ENCODE measurements at regions not wholly inside any gene's neighbourhood (a gene's known extent, or its start where the extent isn't known, plus 50 kb on each side); places are given as distances from the start of the nearest gene placed in this dataset.

DNA sequence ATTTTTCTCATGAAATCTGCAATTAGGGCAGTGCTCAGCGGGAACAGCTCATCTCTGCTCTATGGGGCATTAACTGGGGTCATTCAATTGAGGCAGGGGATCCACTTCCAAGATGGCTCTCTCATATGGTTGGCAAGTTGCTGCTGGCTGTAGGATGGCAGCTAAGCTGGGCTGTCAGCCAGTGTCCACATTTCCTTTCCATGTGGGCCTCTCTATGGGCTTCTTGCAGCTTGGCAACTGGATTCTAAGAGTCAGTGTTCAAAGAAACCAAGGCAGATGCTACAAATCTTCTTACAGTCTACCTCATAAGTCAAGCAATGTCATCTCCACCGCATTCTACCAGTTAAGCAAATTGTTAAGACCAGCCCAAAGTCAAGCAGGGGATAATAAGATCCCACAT, 50.3 kb upstream of the TMCC3 start:
- TF ChIP-seq SMC3 (IDR thresholded peaks at IDR 0.05) (no peak), ZFP36 (IDR thresholded peaks at IDR 0.05; ENCODE audit: borderline replicate concordance, partially characterized antibody) (no peak), POLR2A (IDR thresholded peaks at IDR 0.05; ENCODE audit: low read length) (no peak), JUN (IDR thresholded peaks at IDR 0.05) (no peak), MAFK (IDR thresholded peaks at IDR 0.05; ENCODE audit: partially characterized antibody) (no peak), EP300 (IDR thresholded peaks at IDR 0.05) (no peak), RFX5 (IDR thresholded peaks at IDR 0.05) (no peak), CHD2 (IDR thresholded peaks at IDR 0.05; ENCODE audit: low read length, partially characterized antibody) (no peak), PHF8 (IDR thresholded peaks at IDR 0.05; ENCODE audit: borderline replicate concordance, low read depth) (no peak)
- TF ChIP-seq, protein P1, sequence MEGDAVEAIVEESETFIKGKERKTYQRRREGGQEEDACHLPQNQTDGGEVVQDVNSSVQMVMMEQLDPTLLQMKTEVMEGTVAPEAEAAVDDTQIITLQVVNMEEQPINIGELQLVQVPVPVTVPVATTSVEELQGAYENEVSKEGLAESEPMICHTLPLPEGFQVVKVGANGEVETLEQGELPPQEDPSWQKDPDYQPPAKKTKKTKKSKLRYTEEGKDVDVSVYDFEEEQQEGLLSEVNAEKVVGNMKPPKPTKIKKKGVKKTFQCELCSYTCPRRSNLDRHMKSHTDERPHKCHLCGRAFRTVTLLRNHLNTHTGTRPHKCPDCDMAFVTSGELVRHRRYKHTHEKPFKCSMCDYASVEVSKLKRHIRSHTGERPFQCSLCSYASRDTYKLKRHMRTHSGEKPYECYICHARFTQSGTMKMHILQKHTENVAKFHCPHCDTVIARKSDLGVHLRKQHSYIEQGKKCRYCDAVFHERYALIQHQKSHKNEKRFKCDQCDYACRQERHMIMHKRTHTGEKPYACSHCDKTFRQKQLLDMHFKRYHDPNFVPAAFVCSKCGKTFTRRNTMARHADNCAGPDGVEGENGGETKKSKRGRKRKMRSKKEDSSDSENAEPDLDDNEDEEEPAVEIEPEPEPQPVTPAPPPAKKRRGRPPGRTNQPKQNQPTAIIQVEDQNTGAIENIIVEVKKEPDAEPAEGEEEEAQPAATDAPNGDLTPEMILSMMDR (IDR thresholded peaks at IDR 0.05): no peak
- TF ChIP-seq, protein P2, sequence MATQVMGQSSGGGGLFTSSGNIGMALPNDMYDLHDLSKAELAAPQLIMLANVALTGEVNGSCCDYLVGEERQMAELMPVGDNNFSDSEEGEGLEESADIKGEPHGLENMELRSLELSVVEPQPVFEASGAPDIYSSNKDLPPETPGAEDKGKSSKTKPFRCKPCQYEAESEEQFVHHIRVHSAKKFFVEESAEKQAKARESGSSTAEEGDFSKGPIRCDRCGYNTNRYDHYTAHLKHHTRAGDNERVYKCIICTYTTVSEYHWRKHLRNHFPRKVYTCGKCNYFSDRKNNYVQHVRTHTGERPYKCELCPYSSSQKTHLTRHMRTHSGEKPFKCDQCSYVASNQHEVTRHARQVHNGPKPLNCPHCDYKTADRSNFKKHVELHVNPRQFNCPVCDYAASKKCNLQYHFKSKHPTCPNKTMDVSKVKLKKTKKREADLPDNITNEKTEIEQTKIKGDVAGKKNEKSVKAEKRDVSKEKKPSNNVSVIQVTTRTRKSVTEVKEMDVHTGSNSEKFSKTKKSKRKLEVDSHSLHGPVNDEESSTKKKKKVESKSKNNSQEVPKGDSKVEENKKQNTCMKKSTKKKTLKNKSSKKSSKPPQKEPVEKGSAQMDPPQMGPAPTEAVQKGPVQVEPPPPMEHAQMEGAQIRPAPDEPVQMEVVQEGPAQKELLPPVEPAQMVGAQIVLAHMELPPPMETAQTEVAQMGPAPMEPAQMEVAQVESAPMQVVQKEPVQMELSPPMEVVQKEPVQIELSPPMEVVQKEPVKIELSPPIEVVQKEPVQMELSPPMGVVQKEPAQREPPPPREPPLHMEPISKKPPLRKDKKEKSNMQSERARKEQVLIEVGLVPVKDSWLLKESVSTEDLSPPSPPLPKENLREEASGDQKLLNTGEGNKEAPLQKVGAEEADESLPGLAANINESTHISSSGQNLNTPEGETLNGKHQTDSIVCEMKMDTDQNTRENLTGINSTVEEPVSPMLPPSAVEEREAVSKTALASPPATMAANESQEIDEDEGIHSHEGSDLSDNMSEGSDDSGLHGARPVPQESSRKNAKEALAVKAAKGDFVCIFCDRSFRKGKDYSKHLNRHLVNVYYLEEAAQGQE (IDR thresholded peaks at IDR 0.05): no peak
- TF ChIP-seq, protein P3, sequence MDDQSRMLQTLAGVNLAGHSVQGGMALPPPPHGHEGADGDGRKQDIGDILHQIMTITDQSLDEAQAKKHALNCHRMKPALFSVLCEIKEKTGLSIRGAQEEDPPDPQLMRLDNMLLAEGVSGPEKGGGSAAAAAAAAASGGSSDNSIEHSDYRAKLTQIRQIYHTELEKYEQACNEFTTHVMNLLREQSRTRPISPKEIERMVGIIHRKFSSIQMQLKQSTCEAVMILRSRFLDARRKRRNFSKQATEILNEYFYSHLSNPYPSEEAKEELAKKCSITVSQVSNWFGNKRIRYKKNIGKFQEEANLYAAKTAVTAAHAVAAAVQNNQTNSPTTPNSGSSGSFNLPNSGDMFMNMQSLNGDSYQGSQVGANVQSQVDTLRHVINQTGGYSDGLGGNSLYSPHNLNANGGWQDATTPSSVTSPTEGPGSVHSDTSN (IDR thresholded peaks at IDR 0.05): no peak
- TF ChIP-seq, protein P4, sequence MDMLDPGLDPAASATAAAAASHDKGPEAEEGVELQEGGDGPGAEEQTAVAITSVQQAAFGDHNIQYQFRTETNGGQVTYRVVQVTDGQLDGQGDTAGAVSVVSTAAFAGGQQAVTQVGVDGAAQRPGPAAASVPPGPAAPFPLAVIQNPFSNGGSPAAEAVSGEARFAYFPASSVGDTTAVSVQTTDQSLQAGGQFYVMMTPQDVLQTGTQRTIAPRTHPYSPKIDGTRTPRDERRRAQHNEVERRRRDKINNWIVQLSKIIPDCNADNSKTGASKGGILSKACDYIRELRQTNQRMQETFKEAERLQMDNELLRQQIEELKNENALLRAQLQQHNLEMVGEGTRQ (IDR thresholded peaks at IDR 0.05): no peak
